Endothelial cell of umbilical vein (primary cell): ENCODE measurements at regions not wholly inside any gene's neighbourhood (a gene's known extent, or its start where the extent isn't known, plus 50 kb on each side); places are given as distances from the start of the nearest gene placed in this dataset.

Experiments used
- BruUV-seq: library from RNA; stranded (reverse); fragments of 400-500 nt; replicated peaks from 2 replicates; lab custom pipeline; 2021; lab: Mats Ljungman, UMichigan
- CTCF ChIA-PET: fragments of 300-600, 350-600 bp; sonication (Branson Sonifier 250); formaldehyde crosslinking; loops from one replicate; lab custom pipeline; 2021; ENCODE audit warnings: antibody characterized with exemption, inconsistent platforms; lab: Charles Lee
- POLR2A ChIA-PET: fragments of 300-600, 350-600 bp; sonication (Branson Sonifier 250); formaldehyde crosslinking; loops from one replicate; lab custom pipeline; 2021; ENCODE audit warnings: antibody characterized with exemption, inconsistent platforms; lab: Charles Lee
- DNase-seq: peaks from one replicate; pipeline ENCODE4 v3.0.0-alpha.2; 2011; ENCODE audit warnings: low read depth, low spot score
- FAIRE-seq: peaks from 2 replicates; lab custom pipeline; 2011; peaks lifted over from hg19 to GRCh38; lab: Jason Lieb, UNC
- H2AFZ ChIP-seq: 2 replicates; pipeline ENCODE4 v1.6.0; 2012; ENCODE audit warnings: low read depth, low read length, control low read depth, inconsistent platforms
- H3K27ac ChIP-seq: 2 replicates; pipeline ENCODE4 v1.5.1; 2011; ENCODE audit warnings: low read depth, mild to moderate bottlenecking, control low read depth, low read length, moderate library complexity; ENCODE audit not compliant: insufficient read depth
- H3K27me3 ChIP-seq, 2 experiments: 2 replicates each; pipeline versions ENCODE4 v1.6.0 to v1.6.1; 2011; ENCODE audit warnings: low read length in 2 of 2, mixed read lengths in 1 of 2; ENCODE audit not compliant: control insufficient read depth in 2 of 2, insufficient read depth in 2 of 2
- H3K36me3 ChIP-seq, 2 experiments: 2 replicates in 1 of 2; 3 replicates in 1 of 2; pipeline ENCODE4 v1.5.1; 2011; ENCODE audit warnings: low read length in 2 of 2, mild to moderate bottlenecking in 1 of 2, moderate library complexity in 1 of 2; ENCODE audit not compliant: control insufficient read depth in 2 of 2, insufficient read depth in 2 of 2; ENCODE audit errors: extremely low read depth in 1 of 2
- H3K4me1 ChIP-seq: 3 replicates; pipeline ENCODE4 v1.5.1; 2011; ENCODE audit warnings: mild to moderate bottlenecking, low read length; ENCODE audit not compliant: control insufficient read depth, insufficient read depth; ENCODE audit errors: extremely low read depth
- H3K4me2 ChIP-seq: 2 replicates; pipeline ENCODE4 v1.6.1; 2011; ENCODE audit warnings: low read length, control low read depth, mixed read lengths; ENCODE audit not compliant: insufficient read depth
- H3K4me3 ChIP-seq, 3 experiments: fragments of 200-600 bp in 1 of 3; sonication (generic), shearing (Covaris generic) in 1 of 3; replicated peaks in 1 of 3; 2 replicates each; pipeline ENCODE4 v1.5.1; 2011 to 2016; ENCODE audit warnings: control low read depth in 3 of 3, low read length in 3 of 3, mild to moderate bottlenecking in 2 of 3, inconsistent platforms in 1 of 3, low read depth in 1 of 3, moderate library complexity in 1 of 3; ENCODE audit not compliant: insufficient read depth in 1 of 3
- H3K79me2 ChIP-seq: 2 replicates; pipeline ENCODE4 v1.6.0; 2012; ENCODE audit warnings: low read length, inconsistent platforms; ENCODE audit not compliant: control insufficient read depth, insufficient read depth
- H3K9ac ChIP-seq: replicated peaks from 2 replicates; pipeline ENCODE3; 2011; ENCODE audit warnings: low read length, control low read depth; ENCODE audit not compliant: insufficient read depth; ENCODE audit errors: extremely low read depth
- H3K9me1 ChIP-seq: replicated peaks from 3 replicates; pipeline ENCODE4 v1.6.0; 2011; ENCODE audit warnings: mild to moderate bottlenecking, low read length; ENCODE audit not compliant: control insufficient read depth, insufficient read depth; ENCODE audit errors: extremely low read depth
- H3K9me3 ChIP-seq: replicated peaks from 2 replicates; pipeline ENCODE4 v1.5.1; 2012; ENCODE audit warnings: low read length, inconsistent platforms; ENCODE audit not compliant: control insufficient read depth, insufficient read depth
- H4K20me1 ChIP-seq: replicated peaks from 2 replicates; pipeline ENCODE3; 2011; ENCODE audit warnings: mild to moderate bottlenecking, low read length; ENCODE audit not compliant: control insufficient read depth, insufficient read depth; ENCODE audit errors: extremely low read depth
- EZH2 ChIP-seq: IDR thresholded peaks from 2 replicates; pipeline ENCODE4 v1.6.1; 2012; ENCODE audit warnings: borderline replicate concordance, low read depth, mild to moderate bottlenecking, moderate library complexity, low read length, inconsistent platforms; ENCODE audit not compliant: severe bottlenecking
- FOS ChIP-seq: IDR thresholded peaks from 2 replicates; pipeline ENCODE4 v1.6.1; 2011; ENCODE audit warnings: mild to moderate bottlenecking, low read length, moderate library complexity, borderline replicate concordance; ENCODE audit not compliant: insufficient read depth
- GATA2 ChIP-seq: IDR thresholded peaks from 2 replicates; pipeline ENCODE4 v1.7.0; 2011; ENCODE audit warnings: low read depth, mild to moderate bottlenecking, moderate library complexity, mixed read lengths, low read length; ENCODE audit not compliant: insufficient read length, insufficient read depth
- JUN ChIP-seq: IDR thresholded peaks from 2 replicates; pipeline ENCODE4 v1.6.1; 2011; ENCODE audit warnings: borderline replicate concordance, low read depth; ENCODE audit not compliant: insufficient read length, insufficient read depth
- MYC ChIP-seq: IDR thresholded peaks from one replicate; pipeline ENCODE4 v1.6.1; 2011; ENCODE audit warnings: mild to moderate bottlenecking, low read depth, low read length
- POLR2A ChIP-seq: IDR thresholded peaks from 2 replicates; pipeline ENCODE4 v1.6.1; 2012; ENCODE audit warnings: low read depth, mild to moderate bottlenecking, control low read depth, low read length
- POLR2AphosphoS5 ChIP-seq: IDR thresholded peaks from 2 replicates; pipeline ENCODE4 v1.6.1; 2012; ENCODE audit warnings: low read depth, mild to moderate bottlenecking, control low read depth, low read length, moderate library complexity; ENCODE audit not compliant: insufficient read depth
- dilution Hi-C: fragments of 300-500 bp; cut with MboI; formaldehyde crosslinking; loops from one replicate; pipeline ENCODE4 v1.15.0; 2019; ENCODE audit warnings: low sequenced_read_pairs; ENCODE audit not compliant: extremely low pct_ligation_motif_present
- intact Hi-C: fragments of 100-400 bp; cut with micrococcal nuclease; formaldehyde crosslinking; loops from one replicate; pipeline ENCODE4 v1.10.0; 2022
- TF ChIP-seq, protein P1 (sequence below): IDR thresholded peaks from 2 replicates; pipeline ENCODE4 v1.6.1; 2011; ENCODE audit not compliant: insufficient read depth, insufficient read length
- TF ChIP-seq, protein P2 (sequence below), 2 donors: IDR thresholded peaks; 1 replicate in 1 of 2; 2 replicates in 1 of 2; pipeline ENCODE4 v1.5.1; 2011; ENCODE audit warnings: low read length in 2 of 2, mild to moderate bottlenecking in 2 of 2, moderate library complexity in 2 of 2, control low read depth in 1 of 2, inconsistent platforms in 1 of 2, low read depth in 1 of 2; ENCODE audit not compliant: insufficient read depth in 1 of 2; ENCODE audit errors: extremely low read depth in 1 of 2

DNA sequence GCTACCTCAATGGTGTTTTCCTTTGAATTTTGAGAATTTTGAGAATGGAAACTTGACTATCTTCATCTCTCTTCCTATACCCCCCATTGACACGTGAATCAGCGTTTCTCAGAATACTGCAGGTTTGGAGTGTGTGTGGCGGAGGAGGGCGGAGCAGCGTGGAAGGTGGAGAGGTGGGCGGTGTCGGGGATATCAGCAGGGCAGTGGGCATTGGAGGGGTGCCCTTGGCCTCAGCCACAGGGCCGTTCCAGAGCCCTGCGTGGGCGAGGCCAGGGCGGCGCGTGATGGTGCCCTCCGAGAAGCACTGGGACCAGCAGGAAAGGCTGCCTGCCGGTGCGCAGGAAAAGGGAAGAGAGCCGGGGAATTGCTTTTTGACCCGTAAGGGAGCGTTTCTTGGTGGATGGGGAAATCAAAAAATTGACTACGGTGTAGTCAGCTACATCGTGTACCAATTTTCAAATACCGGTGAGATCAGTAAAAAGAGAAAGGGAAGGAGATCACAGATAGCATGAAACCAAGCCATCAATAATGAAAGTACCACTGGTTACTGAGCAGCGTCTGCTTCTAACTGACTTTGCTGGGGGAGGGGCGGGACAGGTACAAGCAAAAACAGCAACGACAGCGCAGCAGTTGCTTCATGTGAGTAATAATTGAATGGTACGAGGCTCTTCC lies 82.7 kb upstream of the DUSP22 start:
- no peak overlapping the region for H3K9ac ChIP-seq
- H3K79me2 ChIP-seq: no peaks in the 10 kb centered on the region
- H3K27ac ChIP-seq: no peak overlapping the region
- no peaks in the 10 kb centered on the region for H3K9me1 ChIP-seq
- dilution Hi-C loops: no loop called here
- intact Hi-C loops: no loop called here
- no peaks in the 10 kb centered on the region for H3K36me3 ChIP-seq
- no peaks in the 10 kb centered on the region for H4K20me1 ChIP-seq
- no peaks in the 10 kb centered on the region for H3K27me3 ChIP-seq
- no peak for TF ChIP-seq POLR2AphosphoS5
- no peak for TF ChIP-seq MYC
- TF ChIP-seq JUN: no peak
- TF ChIP-seq, protein P1, sequence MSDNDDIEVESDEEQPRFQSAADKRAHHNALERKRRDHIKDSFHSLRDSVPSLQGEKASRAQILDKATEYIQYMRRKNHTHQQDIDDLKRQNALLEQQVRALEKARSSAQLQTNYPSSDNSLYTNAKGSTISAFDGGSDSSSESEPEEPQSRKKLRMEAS: no peak
- TF ChIP-seq GATA2: no peak
- no peak for TF ChIP-seq POLR2A
- no peak for TF ChIP-seq FOS
- no peak for TF ChIP-seq EZH2
- TF ChIP-seq, protein P2, sequence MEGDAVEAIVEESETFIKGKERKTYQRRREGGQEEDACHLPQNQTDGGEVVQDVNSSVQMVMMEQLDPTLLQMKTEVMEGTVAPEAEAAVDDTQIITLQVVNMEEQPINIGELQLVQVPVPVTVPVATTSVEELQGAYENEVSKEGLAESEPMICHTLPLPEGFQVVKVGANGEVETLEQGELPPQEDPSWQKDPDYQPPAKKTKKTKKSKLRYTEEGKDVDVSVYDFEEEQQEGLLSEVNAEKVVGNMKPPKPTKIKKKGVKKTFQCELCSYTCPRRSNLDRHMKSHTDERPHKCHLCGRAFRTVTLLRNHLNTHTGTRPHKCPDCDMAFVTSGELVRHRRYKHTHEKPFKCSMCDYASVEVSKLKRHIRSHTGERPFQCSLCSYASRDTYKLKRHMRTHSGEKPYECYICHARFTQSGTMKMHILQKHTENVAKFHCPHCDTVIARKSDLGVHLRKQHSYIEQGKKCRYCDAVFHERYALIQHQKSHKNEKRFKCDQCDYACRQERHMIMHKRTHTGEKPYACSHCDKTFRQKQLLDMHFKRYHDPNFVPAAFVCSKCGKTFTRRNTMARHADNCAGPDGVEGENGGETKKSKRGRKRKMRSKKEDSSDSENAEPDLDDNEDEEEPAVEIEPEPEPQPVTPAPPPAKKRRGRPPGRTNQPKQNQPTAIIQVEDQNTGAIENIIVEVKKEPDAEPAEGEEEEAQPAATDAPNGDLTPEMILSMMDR (IDR thresholded peaks at IDR 0.05; ENCODE audit: extremely low read depth in 1 of 2, insufficient read depth in 1 of 2, low read depth in 1 of 2, low read length in 2 of 2): no peak
- H3K4me3 ChIP-seq: no peak overlapping the region
- no peaks in the 10 kb centered on the region for H3K9me3 ChIP-seq
- H3K4me1 ChIP-seq: no peaks in the 10 kb centered on the region
- FAIRE-seq (no peak), DNase-seq (no peak)
- ChIA-PET CTCF (no interaction called here), POLR2A (no interaction called here)
- no TSS peak for BruUV-seq
- no peak overlapping the region for H3K4me2 ChIP-seq
- no peak overlapping the region for H2AFZ ChIP-seq
